Thoracic aorta (tissue), 2 donors: ENCODE measurements at regions not wholly inside any gene's neighbourhood (a gene's known extent, or its start where the extent isn't known, plus 50 kb on each side); places are given as distances from the start of the nearest gene placed in this dataset.

Source experiments
- ATAC-seq: fragments of 150-250 bp; one replicate; pipeline ENCODE4 v1.8.0; 2017; ENCODE audit warnings: low read depth; ENCODE audit not compliant: insufficient number of reproducible peaks, low FRiP score
- DNase-seq: peaks from one replicate; pipeline ENCODE4 v3.0.0-alpha.2; 2020; ENCODE audit warnings: low spot score
- H3K27ac ChIP-seq, 2 donors: fragments of 200-600 bp; sonication (generic); 1 replicate in 1 of 2; 2 replicates in 1 of 2; pipeline ENCODE4 v1.5.1; 2016; ENCODE audit warnings: mild to moderate bottlenecking in 2 of 2, moderate library complexity in 2 of 2
- H3K27me3 ChIP-seq: fragments of 200-600 bp; sonication (generic); replicated peaks from 2 replicates; pipeline ENCODE4 v1.6.0; 2016; ENCODE audit warnings: mild to moderate bottlenecking; ENCODE audit not compliant: insufficient read depth
- H3K36me3 ChIP-seq: fragments of 200-600 bp; sonication (generic); one replicate; pipeline ENCODE4 v1.5.1; 2016
- H3K4me1 ChIP-seq, 2 donors: fragments of 200-600 bp; sonication (generic); 1 replicate in 1 of 2; 2 replicates in 1 of 2; pipeline versions ENCODE4 v1.5.1 to v1.6.0; 2016; ENCODE audit warnings: low read depth in 2 of 2, mild to moderate bottlenecking in 1 of 2; ENCODE audit not compliant: control insufficient read depth in 1 of 2
- H3K4me3 ChIP-seq: fragments of 200-600 bp; sonication (generic); 2 replicates; pipeline ENCODE4 v1.5.1; 2016; ENCODE audit warnings: mild to moderate bottlenecking
- H3K9me3 ChIP-seq: fragments of 200-600 bp; sonication (generic); 2 replicates; pipeline ENCODE4 v1.5.1; 2016
- TF ChIP-seq, protein P1 (sequence below): fragments of 200-600 bp; sonication (generic); IDR thresholded peaks from one replicate; pipeline ENCODE4 v1.5.1; 2019; ENCODE audit warnings: antibody characterized with exemption

DNA sequence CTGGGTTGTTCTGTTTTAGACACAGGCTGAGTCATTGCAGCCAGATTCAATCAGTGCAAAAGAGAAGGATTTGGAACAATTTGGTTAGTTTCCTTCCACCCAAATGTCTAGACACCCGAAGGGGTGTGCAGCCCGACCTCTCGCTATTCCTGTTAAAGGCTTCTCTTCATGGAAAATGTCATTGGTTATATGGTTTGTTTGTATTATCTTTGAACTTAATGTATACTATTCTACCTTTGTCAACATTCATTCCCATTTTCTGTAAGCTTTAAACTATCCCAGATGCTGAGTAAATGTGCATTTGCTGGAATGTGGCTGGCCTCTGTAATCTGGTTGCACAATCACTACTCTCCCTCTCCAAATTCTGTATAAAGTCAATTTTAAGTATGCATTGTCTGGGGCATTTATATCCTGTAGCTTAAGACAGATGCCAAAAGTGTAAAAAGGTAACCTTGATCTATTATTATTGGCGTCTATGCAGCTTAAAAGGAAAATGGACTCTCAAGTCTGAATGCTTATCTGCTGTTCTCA lies 80.4 kb upstream of the RND3 start:
- no peaks in the 10 kb centered on the region for H3K36me3 ChIP-seq
- TF ChIP-seq, protein P1, sequence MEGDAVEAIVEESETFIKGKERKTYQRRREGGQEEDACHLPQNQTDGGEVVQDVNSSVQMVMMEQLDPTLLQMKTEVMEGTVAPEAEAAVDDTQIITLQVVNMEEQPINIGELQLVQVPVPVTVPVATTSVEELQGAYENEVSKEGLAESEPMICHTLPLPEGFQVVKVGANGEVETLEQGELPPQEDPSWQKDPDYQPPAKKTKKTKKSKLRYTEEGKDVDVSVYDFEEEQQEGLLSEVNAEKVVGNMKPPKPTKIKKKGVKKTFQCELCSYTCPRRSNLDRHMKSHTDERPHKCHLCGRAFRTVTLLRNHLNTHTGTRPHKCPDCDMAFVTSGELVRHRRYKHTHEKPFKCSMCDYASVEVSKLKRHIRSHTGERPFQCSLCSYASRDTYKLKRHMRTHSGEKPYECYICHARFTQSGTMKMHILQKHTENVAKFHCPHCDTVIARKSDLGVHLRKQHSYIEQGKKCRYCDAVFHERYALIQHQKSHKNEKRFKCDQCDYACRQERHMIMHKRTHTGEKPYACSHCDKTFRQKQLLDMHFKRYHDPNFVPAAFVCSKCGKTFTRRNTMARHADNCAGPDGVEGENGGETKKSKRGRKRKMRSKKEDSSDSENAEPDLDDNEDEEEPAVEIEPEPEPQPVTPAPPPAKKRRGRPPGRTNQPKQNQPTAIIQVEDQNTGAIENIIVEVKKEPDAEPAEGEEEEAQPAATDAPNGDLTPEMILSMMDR = no peak

DNA sequence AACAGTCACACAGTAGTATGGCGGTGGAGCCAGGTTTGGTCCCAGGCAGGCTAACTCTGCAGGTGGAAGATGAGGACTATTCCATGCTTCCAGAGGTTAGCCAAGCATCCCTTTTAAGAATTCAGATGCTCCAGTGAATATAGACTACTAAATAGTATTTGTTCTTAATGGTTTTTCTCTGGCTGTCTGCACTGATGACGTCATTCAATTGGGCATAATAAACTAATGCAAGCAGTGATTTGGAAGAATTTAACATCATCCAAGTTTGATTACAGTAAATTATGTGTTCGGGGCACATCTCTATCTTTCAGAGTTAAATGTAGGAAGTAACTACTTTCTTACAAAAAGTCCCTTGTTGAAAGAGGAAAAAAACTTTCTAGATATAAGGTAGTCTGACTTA lies 78.8 kb upstream of the RND3 start:
- TF ChIP-seq, protein P1 = no peak
- ATAC-seq = no peak
- Histone ChIP-seq H3K9me3 (no peaks in the 10 kb centered on the region), H3K27me3 (no peaks in the 10 kb centered on the region), H3K27ac (no peak overlapping the region), H3K36me3 (no peaks in the 10 kb centered on the region), H3K4me1 (no peaks in the 10 kb centered on the region), H3K4me3 (no peak overlapping the region)
- DNase-seq = no peak

More for the DNA sequence above, 80.4 kb upstream of the RND3 start:
- Histone ChIP-seq H3K27ac (no peak overlapping the region), H3K4me3 (no peak overlapping the region), H3K27me3 (no peaks in the 10 kb centered on the region), H3K9me3 (no peaks in the 10 kb centered on the region), H3K4me1 (no peaks in the 10 kb centered on the region)
- ATAC-seq = no peak
- no peak for DNase-seq

DNA sequence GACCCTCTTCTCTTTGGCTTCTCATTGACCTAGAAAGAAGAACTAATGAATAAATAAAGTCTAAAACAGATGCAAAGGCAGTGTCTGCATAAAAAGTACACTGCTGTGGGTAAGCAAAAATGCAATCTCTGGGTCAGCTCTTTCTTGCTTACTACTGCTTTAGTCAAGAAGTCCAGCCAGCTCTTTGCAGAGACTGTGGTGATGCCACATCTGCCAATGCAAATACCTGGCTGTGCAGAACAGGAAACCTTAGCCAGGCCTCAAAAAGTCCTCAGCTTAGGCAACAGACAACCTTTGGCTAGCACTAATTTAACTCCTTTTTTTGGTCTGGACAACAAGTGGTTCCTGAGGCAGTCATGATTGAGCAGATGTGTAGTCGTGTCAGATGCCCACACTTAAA lies 73.6 kb upstream of the RND3 start:
- H3K27ac ChIP-seq = no peak overlapping the region
- no peaks in the 10 kb centered on the region for H3K36me3 ChIP-seq
- H3K9me3 ChIP-seq = no peaks in the 10 kb centered on the region
- H3K27me3 ChIP-seq = no peaks in the 10 kb centered on the region
- DNase-seq (no peak), ATAC-seq (no peak)
- no peak overlapping the region for H3K4me3 ChIP-seq
- H3K4me1 ChIP-seq = no peaks in the 10 kb centered on the region
- TF ChIP-seq, protein P1 = no peak

DNA sequence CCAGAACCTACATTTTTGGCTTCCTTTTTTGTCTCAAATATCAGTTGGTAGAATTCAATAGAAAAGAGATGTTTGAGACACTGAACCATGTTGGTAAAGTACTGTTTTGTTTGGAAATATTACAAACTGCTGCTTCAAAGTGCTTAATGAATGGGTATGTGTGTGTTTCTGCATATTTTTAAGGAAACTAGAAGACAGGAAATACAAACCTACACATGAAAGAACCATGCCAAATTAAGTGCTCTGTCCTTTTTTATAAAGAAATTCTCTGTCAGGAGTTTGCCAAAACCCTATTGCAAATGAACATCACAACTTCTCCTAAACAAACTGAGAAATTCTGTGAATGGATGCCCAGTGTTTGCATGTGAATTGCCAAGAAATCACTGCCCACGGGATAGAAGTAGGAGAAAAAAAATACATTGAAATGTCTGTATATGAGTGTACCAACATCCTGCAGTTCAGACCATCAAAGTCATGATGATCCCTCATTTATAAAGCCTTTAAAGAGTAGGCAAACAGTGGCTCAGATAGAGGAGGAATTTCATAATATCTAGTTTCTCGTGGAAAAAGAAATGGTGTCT lies 69.6 kb upstream of the RND3 start:
- TF ChIP-seq, protein P1 = no peak
- no peak for DNase-seq
- no peaks in the 10 kb centered on the region for H3K9me3 ChIP-seq
- H3K27me3 ChIP-seq = no peaks in the 10 kb centered on the region
- no peak overlapping the region for H3K27ac ChIP-seq
- ATAC-seq = no peak
- no peaks in the 10 kb centered on the region for H3K36me3 ChIP-seq
- no peak overlapping the region for H3K4me3 ChIP-seq
- H3K4me1 ChIP-seq = no peaks in the 10 kb centered on the region

DNA sequence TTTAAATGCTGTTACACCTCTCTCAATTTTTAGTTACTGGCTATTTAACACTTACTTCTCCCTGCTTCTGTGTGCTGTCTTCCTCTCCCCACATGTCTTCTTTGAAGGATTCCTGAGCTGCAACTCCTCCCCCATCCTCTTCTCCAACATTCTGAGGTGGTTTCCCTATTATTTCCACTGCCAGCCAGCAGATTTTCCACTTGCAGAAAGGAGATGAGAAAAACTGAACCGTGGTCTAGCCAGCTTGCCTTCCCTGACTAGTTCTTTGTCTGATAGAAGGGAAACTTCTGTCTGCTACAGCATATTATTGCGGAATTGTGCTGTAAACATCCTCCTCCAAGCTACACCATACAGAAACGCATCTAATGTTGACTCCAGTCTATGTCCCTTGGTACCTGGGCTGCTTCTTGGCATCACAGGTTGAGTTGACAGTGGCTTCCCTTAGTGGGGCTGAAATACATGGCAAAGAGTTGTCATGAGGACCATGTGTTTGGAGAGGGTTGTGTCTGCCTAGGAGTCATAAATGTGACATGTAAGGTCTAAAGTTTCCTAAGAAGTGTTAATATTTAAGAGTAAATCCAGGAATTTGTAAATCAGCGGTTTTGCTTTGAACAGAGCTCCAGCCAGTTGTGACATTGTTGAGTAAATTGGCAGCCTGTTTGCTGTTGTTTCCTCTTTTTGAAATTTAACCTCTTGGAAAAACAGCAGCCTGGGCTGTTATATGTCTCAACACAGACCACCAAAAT lies 68.3 kb upstream of the RND3 start:
- ATAC-seq (no peak), DNase-seq (no peak)
- no peaks in the 10 kb centered on the region for H3K36me3 ChIP-seq
- H3K27me3 ChIP-seq = no peaks in the 10 kb centered on the region
- H3K4me3 ChIP-seq = no peak overlapping the region
- no peak overlapping the region for H3K27ac ChIP-seq
- no peaks in the 10 kb centered on the region for H3K4me1 ChIP-seq
- H3K9me3 ChIP-seq = no peaks in the 10 kb centered on the region
- TF ChIP-seq, protein P1 = no peak
